22Rv1 (cell line): ENCODE measurements at regions not wholly inside any gene's neighbourhood (a gene's known extent, or its start where the extent isn't known, plus 50 kb on each side); places are given as distances from the start of the nearest gene placed in this dataset.

ENCODE experiments used
- CTCF ChIP-seq: fragments of 450-650 bp; IDR thresholded peaks from 2 replicates; pipeline ENCODE4 v1.5.1; 2017; ENCODE audit warnings: mild to moderate bottlenecking
- ZFX ChIP-seq: fragments of 450-650 bp; IDR thresholded peaks from 2 replicates; pipeline ENCODE4 v1.6.1; 2017; ENCODE audit warnings: antibody characterized with exemption, borderline replicate concordance

DNA sequence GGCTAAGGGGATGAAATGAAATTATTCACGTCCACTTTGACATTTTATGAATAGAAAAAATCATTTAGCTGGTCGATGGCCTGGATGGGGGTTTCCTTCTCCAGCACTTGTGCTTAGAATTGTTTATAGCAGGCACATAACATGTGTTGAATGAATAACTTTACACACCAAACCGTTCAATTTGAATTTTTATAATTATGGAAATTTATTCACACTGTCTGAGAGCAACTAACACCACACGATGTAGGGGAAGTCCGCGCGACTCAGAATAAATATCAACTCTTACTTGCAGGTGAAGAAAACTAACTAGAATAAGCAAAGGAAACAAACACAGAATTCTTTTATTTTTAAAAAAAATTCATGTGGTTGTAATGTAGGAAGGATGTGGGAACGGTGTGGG is 81.3 kb downstream of the MINAR1 start:
- TF ChIP-seq CTCF, result no peak
- no peak for TF ChIP-seq ZFX
